HL-60 (cell line): ENCODE measurements at regions not wholly inside any gene's neighbourhood (a gene's known extent, or its start where the extent isn't known, plus 50 kb on each side); places are given as distances from the start of the nearest gene placed in this dataset.

Experiments used
- DNase-seq, 2 experiments: peaks; one replicate each; pipeline ENCODE4 v3.0.0-alpha.2; 2010 to 2020; ENCODE audit warnings: low read depth in 1 of 2, low spot score in 1 of 2
- H3K27ac ChIP-seq: fragments of 250-450 bp; sonication (Bioruptor Pico); replicated peaks from 2 replicates; pipeline ENCODE4 v1.5.1; 2020; ENCODE audit warnings: mild to moderate bottlenecking, moderate library complexity
- H3K27me3 ChIP-seq: fragments of 250-450 bp; sonication (Bioruptor Pico); 2 replicates; pipeline ENCODE4 v1.5.1; 2021; ENCODE audit warnings: mild to moderate bottlenecking, moderate library complexity; ENCODE audit not compliant: insufficient read depth, poor library complexity, severe bottlenecking
- H3K4me3 ChIP-seq: replicated peaks from 2 replicates; pipeline ENCODE4 v1.5.1; 2011; ENCODE audit warnings: mild to moderate bottlenecking, control low read depth, low read length; ENCODE audit not compliant: insufficient read depth
- GABPA ChIP-seq: IDR thresholded peaks from 2 replicates; pipeline ENCODE4 v1.6.1; 2012; ENCODE audit warnings: low read depth
- POLR2AphosphoS5 ChIP-seq: IDR thresholded peaks from 2 replicates; pipeline ENCODE4 v1.6.1; 2012; ENCODE audit warnings: low read depth
- SPI1 ChIP-seq: IDR thresholded peaks from 2 replicates; pipeline ENCODE4 v1.6.1; 2012; ENCODE audit warnings: low read depth, mild to moderate bottlenecking, borderline replicate concordance
- TF ChIP-seq, protein P1 (sequence below): IDR thresholded peaks from one replicate; pipeline ENCODE4 v1.5.1; 2011; ENCODE audit warnings: low read length, control low read depth, inconsistent platforms; ENCODE audit not compliant: insufficient read depth
- TF ChIP-seq, protein P2 (sequence below): IDR thresholded peaks from 2 replicates; pipeline ENCODE4 v1.6.1; 2012; ENCODE audit warnings: low read depth; ENCODE audit not compliant: insufficient replicate concordance

DNA sequence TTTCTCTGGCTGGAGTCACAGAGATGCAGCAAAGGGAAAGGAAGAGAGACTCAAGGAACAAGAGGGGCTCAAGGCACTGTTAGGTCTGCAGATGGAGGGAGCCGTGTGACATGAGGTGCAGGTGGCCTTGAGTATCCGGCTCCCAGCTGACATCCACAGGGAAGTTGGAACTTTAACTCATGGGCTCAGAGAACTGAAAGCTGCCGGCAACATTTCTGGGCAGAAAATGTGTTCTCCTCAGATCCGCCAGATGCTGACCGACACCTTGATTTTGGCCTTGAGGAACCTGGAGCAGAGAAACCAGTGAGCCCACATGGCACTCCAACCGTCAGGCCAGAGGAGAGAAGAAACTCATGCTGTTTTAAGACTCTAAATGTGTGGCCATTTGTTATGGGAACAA lies 258.1 kb upstream of the IRX2 start:
- Histone ChIP-seq H3K4me3 (no peak overlapping the region), H3K27ac (no peak overlapping the region), H3K27me3 (no peaks in the 10 kb centered on the region)
- TF ChIP-seq POLR2AphosphoS5 (no peak), SPI1 (no peak), GABPA (no peak)
- TF ChIP-seq, protein P1, sequence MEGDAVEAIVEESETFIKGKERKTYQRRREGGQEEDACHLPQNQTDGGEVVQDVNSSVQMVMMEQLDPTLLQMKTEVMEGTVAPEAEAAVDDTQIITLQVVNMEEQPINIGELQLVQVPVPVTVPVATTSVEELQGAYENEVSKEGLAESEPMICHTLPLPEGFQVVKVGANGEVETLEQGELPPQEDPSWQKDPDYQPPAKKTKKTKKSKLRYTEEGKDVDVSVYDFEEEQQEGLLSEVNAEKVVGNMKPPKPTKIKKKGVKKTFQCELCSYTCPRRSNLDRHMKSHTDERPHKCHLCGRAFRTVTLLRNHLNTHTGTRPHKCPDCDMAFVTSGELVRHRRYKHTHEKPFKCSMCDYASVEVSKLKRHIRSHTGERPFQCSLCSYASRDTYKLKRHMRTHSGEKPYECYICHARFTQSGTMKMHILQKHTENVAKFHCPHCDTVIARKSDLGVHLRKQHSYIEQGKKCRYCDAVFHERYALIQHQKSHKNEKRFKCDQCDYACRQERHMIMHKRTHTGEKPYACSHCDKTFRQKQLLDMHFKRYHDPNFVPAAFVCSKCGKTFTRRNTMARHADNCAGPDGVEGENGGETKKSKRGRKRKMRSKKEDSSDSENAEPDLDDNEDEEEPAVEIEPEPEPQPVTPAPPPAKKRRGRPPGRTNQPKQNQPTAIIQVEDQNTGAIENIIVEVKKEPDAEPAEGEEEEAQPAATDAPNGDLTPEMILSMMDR, result no peak
- TF ChIP-seq, protein P2, sequence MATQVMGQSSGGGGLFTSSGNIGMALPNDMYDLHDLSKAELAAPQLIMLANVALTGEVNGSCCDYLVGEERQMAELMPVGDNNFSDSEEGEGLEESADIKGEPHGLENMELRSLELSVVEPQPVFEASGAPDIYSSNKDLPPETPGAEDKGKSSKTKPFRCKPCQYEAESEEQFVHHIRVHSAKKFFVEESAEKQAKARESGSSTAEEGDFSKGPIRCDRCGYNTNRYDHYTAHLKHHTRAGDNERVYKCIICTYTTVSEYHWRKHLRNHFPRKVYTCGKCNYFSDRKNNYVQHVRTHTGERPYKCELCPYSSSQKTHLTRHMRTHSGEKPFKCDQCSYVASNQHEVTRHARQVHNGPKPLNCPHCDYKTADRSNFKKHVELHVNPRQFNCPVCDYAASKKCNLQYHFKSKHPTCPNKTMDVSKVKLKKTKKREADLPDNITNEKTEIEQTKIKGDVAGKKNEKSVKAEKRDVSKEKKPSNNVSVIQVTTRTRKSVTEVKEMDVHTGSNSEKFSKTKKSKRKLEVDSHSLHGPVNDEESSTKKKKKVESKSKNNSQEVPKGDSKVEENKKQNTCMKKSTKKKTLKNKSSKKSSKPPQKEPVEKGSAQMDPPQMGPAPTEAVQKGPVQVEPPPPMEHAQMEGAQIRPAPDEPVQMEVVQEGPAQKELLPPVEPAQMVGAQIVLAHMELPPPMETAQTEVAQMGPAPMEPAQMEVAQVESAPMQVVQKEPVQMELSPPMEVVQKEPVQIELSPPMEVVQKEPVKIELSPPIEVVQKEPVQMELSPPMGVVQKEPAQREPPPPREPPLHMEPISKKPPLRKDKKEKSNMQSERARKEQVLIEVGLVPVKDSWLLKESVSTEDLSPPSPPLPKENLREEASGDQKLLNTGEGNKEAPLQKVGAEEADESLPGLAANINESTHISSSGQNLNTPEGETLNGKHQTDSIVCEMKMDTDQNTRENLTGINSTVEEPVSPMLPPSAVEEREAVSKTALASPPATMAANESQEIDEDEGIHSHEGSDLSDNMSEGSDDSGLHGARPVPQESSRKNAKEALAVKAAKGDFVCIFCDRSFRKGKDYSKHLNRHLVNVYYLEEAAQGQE, result no peak
- no peak for DNase-seq

GRCh38 chr5:3007577-3007976 lies 256.1 kb upstream of the IRX2 start:
- no peak overlapping the region for H3K27ac ChIP-seq
- no peak for DNase-seq
- H3K4me3 ChIP-seq, result no peak overlapping the region
- no peaks in the 10 kb centered on the region for H3K27me3 ChIP-seq
- TF ChIP-seq POLR2AphosphoS5, result no peak
- TF ChIP-seq, protein P1, result no peak
- TF ChIP-seq, protein P2, result no peak
- TF ChIP-seq SPI1, result no peak
- TF ChIP-seq GABPA, result no peak

DNA sequence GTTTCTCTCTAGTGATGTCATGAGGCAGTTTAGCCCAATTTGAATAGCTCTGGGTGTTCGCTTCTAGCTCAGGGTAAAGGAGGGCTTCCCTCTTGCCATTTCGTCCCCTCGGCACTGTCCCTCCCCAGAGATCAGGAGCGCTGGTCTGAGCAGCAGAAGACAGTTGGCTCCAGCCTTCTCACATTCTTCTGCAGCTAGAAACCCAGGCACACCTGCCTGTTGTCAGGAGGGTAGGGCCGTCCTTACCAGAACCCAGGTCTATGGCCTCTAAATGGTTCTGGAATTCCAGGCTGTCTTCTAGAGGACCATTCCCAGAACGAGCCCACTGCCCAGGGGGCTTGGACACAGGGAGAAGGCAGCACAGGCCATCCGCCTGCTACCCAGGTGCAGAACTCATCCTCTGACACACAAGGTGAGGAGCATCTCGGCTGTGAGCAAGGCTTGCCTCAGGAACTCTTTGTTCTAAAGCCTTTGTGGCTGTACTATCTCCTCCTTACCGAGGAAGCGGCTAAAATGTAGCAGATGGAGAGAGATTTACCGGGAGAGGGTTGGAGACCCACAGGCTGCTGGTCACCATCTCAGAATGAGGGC lies 255.6 kb upstream of the IRX2 start:
- TF ChIP-seq POLR2AphosphoS5 (no peak), SPI1 (no peak), GABPA (no peak)
- TF ChIP-seq, protein P1, result no peak
- TF ChIP-seq, protein P2, result no peak
- Histone ChIP-seq H3K4me3 (no peak overlapping the region), H3K27me3 (no peaks in the 10 kb centered on the region), H3K27ac (no peak overlapping the region)
- DNase-seq, result no peak
